H9 (cell line): ENCODE measurements at regions not wholly inside any gene's neighbourhood (a gene's known extent, or its start where the extent isn't known, plus 50 kb on each side); places are given as distances from the start of the nearest gene placed in this dataset.

Experiments
- DNase-seq: peaks from one replicate; pipeline ENCODE4 v3.0.0-alpha.2; 2017
- H2AFZ ChIP-seq: one replicate; pipeline ENCODE4 v1.6.1; 2013; ENCODE audit warnings: mild to moderate bottlenecking, low read length, control low read depth, moderate library complexity
- H2AK5ac ChIP-seq: 2 replicates; pipeline ENCODE4 v1.6.1; 2013; ENCODE audit warnings: low read length, control low read depth, mixed read lengths; ENCODE audit not compliant: insufficient read length
- H2BK120ac ChIP-seq: one replicate; pipeline ENCODE4 v1.6.1; 2013; ENCODE audit warnings: low read depth, mild to moderate bottlenecking, low read length, control low read depth, inconsistent platforms; ENCODE audit not compliant: poor library complexity, severe bottlenecking
- H2BK12ac ChIP-seq: 2 replicates; pipeline ENCODE4 v1.6.1; 2013; ENCODE audit warnings: low read length, control low read depth, mixed read lengths, low read depth; ENCODE audit not compliant: insufficient read length
- H2BK15ac ChIP-seq: 2 replicates; pipeline ENCODE4 v1.6.1; 2013; ENCODE audit warnings: low read depth, low read length, control low read depth
- H2BK20ac ChIP-seq: one replicate; pipeline ENCODE4 v1.6.1; 2013; ENCODE audit warnings: low read depth, mild to moderate bottlenecking, low read length, control low read depth, inconsistent platforms; ENCODE audit not compliant: poor library complexity, severe bottlenecking
- H2BK5ac ChIP-seq: 2 replicates; pipeline ENCODE4 v1.6.1; 2013; ENCODE audit warnings: low read length, control low read depth, mixed read lengths; ENCODE audit not compliant: insufficient read length
- H3K14ac ChIP-seq: 2 replicates; pipeline ENCODE4 v1.6.1; 2013; ENCODE audit warnings: low read length, control low read depth; ENCODE audit not compliant: insufficient read depth
- H3K18ac ChIP-seq: 2 replicates; pipeline ENCODE4 v1.6.1; 2013; ENCODE audit warnings: low read depth, mild to moderate bottlenecking, mixed read lengths, low read length, control low read depth; ENCODE audit not compliant: insufficient read length
- H3K23ac ChIP-seq: 2 replicates; pipeline ENCODE4 v1.6.1; 2013; ENCODE audit warnings: low read length, control low read depth, mixed read lengths, low read depth; ENCODE audit not compliant: insufficient read length
- H3K23me2 ChIP-seq: 2 replicates; pipeline ENCODE4 v1.6.1; 2013; ENCODE audit warnings: low read depth, mild to moderate bottlenecking, mixed read lengths, low read length, control low read depth; ENCODE audit not compliant: insufficient read length, poor library complexity, severe bottlenecking
- H3K27ac ChIP-seq: 2 replicates; pipeline ENCODE4 v1.5.1; 2013; ENCODE audit warnings: low read length, control low read depth, mixed read lengths, low read depth; ENCODE audit not compliant: insufficient read length
- H3K27me3 ChIP-seq: 2 replicates; pipeline ENCODE4 v1.6.1; 2013; ENCODE audit warnings: low read length, control low read depth, inconsistent platforms; ENCODE audit not compliant: insufficient read depth
- H3K4ac ChIP-seq: 2 replicates; pipeline ENCODE4 v1.6.1; 2013; ENCODE audit warnings: low read depth, mild to moderate bottlenecking, control low read depth, inconsistent platforms, low read length, moderate library complexity
- H3K4me1 ChIP-seq: 2 replicates; pipeline ENCODE4 v1.6.1; 2013; ENCODE audit warnings: low read length, control low read depth, inconsistent platforms; ENCODE audit not compliant: insufficient read depth
- H3K4me2 ChIP-seq: 2 replicates; pipeline ENCODE4 v1.6.1; 2013; ENCODE audit warnings: low read length, control low read depth, mixed read lengths; ENCODE audit not compliant: insufficient read length, insufficient read depth
- H3K56ac ChIP-seq: 2 replicates; pipeline ENCODE4 v1.6.1; 2013; ENCODE audit warnings: low read depth, mild to moderate bottlenecking, mixed read lengths, low read length, control low read depth; ENCODE audit not compliant: insufficient read length
- H3K79me1 ChIP-seq: 2 replicates; pipeline ENCODE4 v1.6.1; 2013; ENCODE audit warnings: low read depth, mild to moderate bottlenecking, moderate library complexity, low read length, control low read depth, inconsistent platforms; ENCODE audit not compliant: insufficient read depth, poor library complexity, severe bottlenecking
- H3K79me2 ChIP-seq: 2 replicates; pipeline ENCODE4 v1.6.1; 2013; ENCODE audit warnings: low read length, control low read depth, inconsistent platforms; ENCODE audit not compliant: insufficient read depth
- H3K9ac ChIP-seq: 2 replicates; pipeline ENCODE4 v1.6.1; 2013; ENCODE audit warnings: low read length, control low read depth, mixed read lengths; ENCODE audit not compliant: insufficient read length; ENCODE audit errors: extremely low read depth
- H3K9me3 ChIP-seq: one replicate; pipeline ENCODE4 v1.6.1; 2013; ENCODE audit warnings: low read depth, low read length, inconsistent platforms; ENCODE audit not compliant: control insufficient read depth
- H3T11ph ChIP-seq: one replicate; pipeline ENCODE4 v1.6.1; 2013; ENCODE audit warnings: mild to moderate bottlenecking, low read length, control low read depth, inconsistent platforms
- H4K20me1 ChIP-seq: one replicate; pipeline ENCODE4 v1.6.1; 2013; ENCODE audit not compliant: control insufficient read depth, insufficient read length, insufficient read depth
- H4K5ac ChIP-seq: 2 replicates; pipeline ENCODE4 v1.6.1; 2013; ENCODE audit warnings: low read depth, mild to moderate bottlenecking, mixed read lengths, low read length, control low read depth; ENCODE audit not compliant: insufficient read length
- H4K8ac ChIP-seq: replicated peaks from 2 replicates; pipeline ENCODE4 v1.6.1; 2013; ENCODE audit warnings: low read length, control low read depth, mixed read lengths, low read depth; ENCODE audit not compliant: insufficient read length
- H4K91ac ChIP-seq: 2 replicates; pipeline ENCODE4 v1.6.1; 2013; ENCODE audit warnings: low read depth, mild to moderate bottlenecking, moderate library complexity, mixed read lengths, low read length, control low read depth; ENCODE audit not compliant: insufficient read length
- H3K27ac Mint-ChIP-seq, 3 experiments: 2 replicates in 2 of 3; 3 replicates in 1 of 3; pipeline ENCODE4 v1.8.0; 2020 to 2021; ENCODE audit warnings: mixed read lengths in 3 of 3, mild to moderate bottlenecking in 1 of 3, moderate library complexity in 1 of 3
- H3K27me3 Mint-ChIP-seq: 2 replicates; pipeline ENCODE4 v1.8.0; 2021; ENCODE audit warnings: low read depth, mild to moderate bottlenecking, moderate library complexity, mixed read lengths
- H3K36me3 Mint-ChIP-seq, 3 experiments: 2 replicates in 2 of 3; 3 replicates in 1 of 3; pipeline ENCODE4 v1.8.0; 2020 to 2021; ENCODE audit warnings: low read depth in 3 of 3, mixed read lengths in 3 of 3; ENCODE audit not compliant: insufficient read depth in 1 of 3
- H3K4me1 Mint-ChIP-seq, 2 experiments: 2 replicates each; pipeline ENCODE4 v1.8.0; 2020; ENCODE audit warnings: mixed read lengths in 2 of 2
- H3K4me3 Mint-ChIP-seq, 2 experiments: 2 replicates in 1 of 2; 3 replicates in 1 of 2; pipeline ENCODE4 v1.8.0; 2020 to 2021; ENCODE audit warnings: mild to moderate bottlenecking in 2 of 2, mixed read lengths in 2 of 2, moderate library complexity in 1 of 2
- H3K9me3 Mint-ChIP-seq, 2 experiments: 2 replicates in 1 of 2; 3 replicates in 1 of 2; pipeline ENCODE4 v1.8.0; 2020; ENCODE audit warnings: mild to moderate bottlenecking in 2 of 2, mixed read lengths in 2 of 2, moderate library complexity in 1 of 2
- CTCF ChIP-seq: fragments of 200-600 bp; sonication (generic); conservative IDR thresholded peaks from 3 replicates; pipeline ENCODE4 v1.8.0; 2021; ENCODE audit warnings: antibody characterized with exemption, mild to moderate bottlenecking

DNA sequence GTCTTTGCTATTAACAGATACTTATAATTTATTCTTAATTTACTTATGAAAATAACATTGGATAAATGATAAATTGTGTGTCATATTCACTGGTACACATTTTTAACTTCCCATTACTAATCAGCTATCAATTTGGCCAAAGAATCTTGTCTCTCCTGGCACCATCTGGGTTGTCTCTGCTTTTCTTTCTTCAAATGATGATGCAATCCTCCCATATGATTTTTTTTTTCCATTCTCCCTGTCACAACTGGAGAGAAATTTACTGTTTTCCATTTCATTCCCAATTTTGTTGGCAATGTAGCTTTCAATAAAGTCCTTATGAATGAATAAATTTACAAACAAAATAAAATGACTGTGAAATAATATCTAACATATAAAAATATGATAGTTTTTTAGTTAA, 743.7 kb upstream of the EPHA6 start:
- no peak overlapping the region for H2BK120ac ChIP-seq
- no peak for DNase-seq
- Mint-ChIP-seq H3K4me1 (no peaks in the 10 kb centered on the region; a peak in 1 of 4 replicates), H3K27me3 (no peaks in the 10 kb centered on the region), H3K4me3 (no peak overlapping the region), H3K27ac (no peak overlapping the region), H3K9me3 (no peaks in the 10 kb centered on the region), H3K36me3 (peaks cover 0 to 1% (median 0%) of the 10 kb centered on the region in 3 experiments; a peak in 1 of 7 replicates)
- H3K56ac ChIP-seq: no peak overlapping the region
- H3K4me1 ChIP-seq: no peaks in the 10 kb centered on the region
- no peak overlapping the region for H2BK12ac ChIP-seq
- no peaks in the 10 kb centered on the region for H3K79me2 ChIP-seq
- H3K27ac ChIP-seq: no peak overlapping the region
- H3K27me3 ChIP-seq: no peaks in the 10 kb centered on the region
- H4K20me1 ChIP-seq: no peaks in the 10 kb centered on the region
- H2AFZ ChIP-seq: no peak overlapping the region
- H3K23ac ChIP-seq: no peak overlapping the region
- no peak overlapping the region for H2BK20ac ChIP-seq
- no peaks in the 10 kb centered on the region for H3K23me2 ChIP-seq
- no peak overlapping the region for H3K14ac ChIP-seq
- H3T11ph ChIP-seq: no peak overlapping the region
- no peak overlapping the region for H2AK5ac ChIP-seq
- no peak overlapping the region for H3K9ac ChIP-seq
- no peak for TF ChIP-seq CTCF
- H3K18ac ChIP-seq: no peak overlapping the region
- H4K91ac ChIP-seq: no peak overlapping the region
- H3K79me1 ChIP-seq: no peaks in the 10 kb centered on the region
- no peak overlapping the region for H3K4ac ChIP-seq
- no peak overlapping the region for H2BK5ac ChIP-seq
- H2BK15ac ChIP-seq: no peak overlapping the region
- no peak overlapping the region for H3K4me2 ChIP-seq
- H4K8ac ChIP-seq: no peak overlapping the region
- H3K9me3 ChIP-seq: no peaks in the 10 kb centered on the region
- H4K5ac ChIP-seq: no peak overlapping the region
